CD1c-positive myeloid dendritic cell (primary cell): ENCODE measurements at regions not wholly inside any gene's neighbourhood (a gene's known extent, or its start where the extent isn't known, plus 50 kb on each side); places are given as distances from the start of the nearest gene placed in this dataset.

Experiments
- DNase-seq: peaks from one replicate; pipeline ENCODE4 v3.0.0-alpha.2; 2016; ENCODE audit errors: extremely low spot score

DNA sequence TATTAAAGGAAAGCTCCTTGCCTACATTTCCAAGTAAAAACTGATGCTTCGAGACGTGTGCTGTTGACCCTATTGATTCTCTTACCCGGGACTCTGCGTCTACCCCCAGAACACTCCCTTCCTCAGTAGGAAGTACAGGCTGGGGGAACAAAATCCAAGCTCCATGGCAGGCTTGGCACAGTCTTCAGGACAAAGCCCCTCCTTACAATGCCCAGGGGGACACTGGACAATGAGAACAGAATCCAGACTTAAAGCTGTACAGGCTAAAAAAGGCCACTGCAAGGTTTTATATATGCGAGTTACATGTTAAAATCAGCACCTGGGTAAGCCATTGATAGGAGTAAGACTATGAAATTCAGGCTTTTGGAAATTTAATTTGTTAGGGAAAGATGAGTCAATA is 250.6 kb upstream of the DAPK1 start:
- no peak for DNase-seq

DNA sequence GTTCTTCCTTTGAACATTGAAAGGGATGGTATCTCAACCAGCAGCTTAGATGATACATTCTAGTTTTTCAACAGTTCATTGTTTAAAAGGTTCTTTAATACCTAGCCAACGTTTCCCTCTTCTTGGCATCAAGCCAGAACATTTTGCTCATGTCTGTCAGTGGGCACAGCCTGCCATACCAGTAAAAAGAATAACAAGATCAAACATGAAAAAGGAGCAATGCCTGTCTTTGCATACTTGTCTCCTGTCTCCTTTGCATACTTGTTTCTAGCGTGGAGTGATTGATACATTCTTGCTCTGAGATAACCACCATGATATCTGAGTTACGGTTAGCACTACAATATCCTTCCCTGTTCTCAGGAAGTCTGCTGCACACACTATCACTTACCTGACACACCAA is 248.6 kb upstream of the DAPK1 start:
- no peak for DNase-seq

DNA sequence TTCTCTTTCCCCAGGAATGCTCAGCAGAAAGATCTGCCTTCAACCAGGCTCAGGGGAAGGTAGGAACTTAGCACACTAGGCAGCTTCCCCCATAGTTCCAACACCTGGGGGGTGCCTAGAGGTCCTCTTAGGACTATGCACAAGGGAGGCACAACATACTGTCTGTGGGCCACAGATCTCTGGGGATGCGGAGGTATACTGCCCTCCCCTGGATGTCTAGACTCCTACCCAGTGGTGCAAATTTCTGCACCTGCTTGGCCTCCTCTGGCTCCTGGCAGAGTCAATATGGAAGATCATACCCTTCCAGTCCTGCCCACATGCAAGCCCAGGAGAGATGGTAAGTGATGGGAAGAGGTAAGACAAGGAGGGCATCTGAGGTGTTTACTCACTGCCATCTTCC is 247.5 kb upstream of the DAPK1 start:
- DNase-seq = no peak

DNA sequence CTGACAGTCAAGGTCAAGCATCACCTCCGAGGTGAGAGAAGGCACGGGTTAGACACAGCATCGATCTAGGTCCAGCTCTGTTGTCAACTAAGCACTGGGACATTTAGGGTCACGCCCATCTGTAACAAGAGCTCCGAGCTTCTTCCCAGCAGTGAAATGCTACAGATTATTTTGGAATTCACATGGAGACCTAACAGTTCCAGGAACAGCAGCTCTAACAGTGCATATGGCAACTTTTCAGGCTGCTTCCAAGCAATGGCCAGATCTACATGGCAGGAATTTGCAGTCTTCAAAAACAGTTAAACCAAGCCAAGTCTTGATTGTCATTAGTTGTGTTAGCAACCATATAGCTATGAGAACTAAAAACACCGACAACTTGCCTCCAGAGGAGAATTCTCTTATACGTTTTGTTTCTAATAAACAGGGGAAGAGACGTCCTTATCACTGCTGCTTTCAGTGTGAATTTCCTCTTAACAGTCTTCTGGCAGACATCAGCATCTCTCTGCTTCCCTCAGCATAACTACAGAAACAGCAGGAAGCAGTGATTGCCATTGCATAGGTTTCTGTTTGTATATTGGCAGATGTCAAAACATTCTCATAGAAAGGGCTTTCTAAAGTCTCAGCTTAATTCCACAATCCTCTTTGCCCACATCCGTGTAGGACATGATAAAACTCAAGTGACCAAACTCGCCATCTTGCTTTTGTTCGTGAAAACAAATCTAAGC is 242.1 kb upstream of the DAPK1 start:
- no peak for DNase-seq

DNA sequence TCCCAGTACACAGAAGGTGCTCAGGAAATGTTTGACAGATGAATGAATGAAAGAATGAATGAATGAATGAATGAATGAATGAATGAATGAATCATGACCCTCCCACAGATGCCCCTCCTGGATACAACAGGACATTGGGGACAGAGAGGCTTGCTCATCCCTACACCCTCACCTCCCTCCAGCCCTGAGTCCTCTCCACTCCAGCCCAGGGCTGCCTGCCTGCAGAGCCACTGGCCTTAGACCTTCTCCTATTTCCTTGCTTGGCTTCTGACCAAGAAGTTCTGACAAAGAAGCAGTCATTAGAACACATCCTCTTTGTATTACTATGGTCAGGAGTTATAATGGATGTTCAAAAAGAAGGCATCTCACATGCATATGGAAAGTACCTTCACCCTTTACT is 240.7 kb upstream of the DAPK1 start:
- no peak for DNase-seq

DNA sequence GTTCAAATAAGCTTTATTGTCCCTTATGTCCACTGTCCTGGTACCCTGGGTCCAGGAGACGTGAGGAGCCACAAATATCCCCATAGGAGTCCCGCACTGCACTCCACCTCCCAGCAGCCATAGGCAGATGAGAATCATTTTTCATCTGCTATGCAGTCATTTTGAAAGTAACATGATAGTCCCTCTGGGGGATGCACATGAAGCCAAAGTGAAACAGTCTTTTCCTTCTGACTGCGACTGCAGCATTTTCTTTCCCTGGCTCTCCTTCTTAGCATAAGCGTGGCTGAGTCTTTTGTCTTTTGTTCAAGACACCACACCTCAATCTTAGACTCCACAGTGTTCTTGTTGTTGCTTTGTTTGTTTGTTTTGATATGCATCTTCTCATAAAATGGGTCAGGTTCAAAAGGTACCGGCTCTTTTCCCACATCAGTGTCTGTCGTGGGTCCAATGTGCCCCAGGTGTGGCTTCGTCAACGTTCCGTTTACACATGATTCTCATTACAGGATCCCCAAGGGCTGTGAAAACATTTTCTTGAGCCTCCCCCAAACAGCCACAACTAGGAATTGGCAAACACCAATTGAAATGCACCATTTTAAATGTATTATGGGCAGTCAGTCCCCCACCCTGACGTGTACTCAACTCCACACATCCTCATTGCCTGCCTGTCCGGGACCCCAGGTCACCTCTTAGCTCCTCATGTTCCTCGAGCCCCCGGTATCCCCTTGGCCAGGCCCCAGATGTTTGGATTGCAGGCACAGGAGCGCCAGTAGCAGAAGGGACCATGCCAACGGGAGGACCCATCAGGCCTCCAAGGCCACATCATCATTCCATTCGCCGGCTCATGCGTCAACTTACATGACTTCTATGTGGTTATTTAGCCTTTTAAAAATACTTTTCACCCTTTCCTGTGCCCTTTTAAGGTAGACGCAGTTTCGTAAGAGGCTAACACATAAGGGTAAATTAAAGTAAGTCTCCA is 237.8 kb upstream of the DAPK1 start:
- no peak for DNase-seq

DNA sequence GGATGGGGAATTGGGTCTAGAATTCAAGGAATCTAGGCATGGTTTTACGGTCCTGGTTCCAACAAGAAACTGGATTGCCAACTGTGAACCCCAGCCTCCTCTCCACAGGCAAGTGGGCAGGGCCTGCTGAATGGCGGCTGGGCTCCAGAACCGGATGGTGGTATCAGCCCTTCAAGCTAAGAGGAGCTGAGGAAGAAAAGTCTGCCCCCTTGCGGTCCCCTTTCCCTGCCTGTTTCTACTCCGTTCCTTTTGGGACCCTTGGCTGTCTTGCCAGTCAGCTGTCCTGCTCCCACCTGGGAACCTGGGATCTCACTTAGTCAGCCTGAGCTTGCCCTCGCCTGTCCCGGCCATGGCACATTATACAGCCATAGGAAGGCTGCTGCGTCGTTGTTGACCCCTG is 234.4 kb upstream of the DAPK1 start:
- DNase-seq = no peak

DNA sequence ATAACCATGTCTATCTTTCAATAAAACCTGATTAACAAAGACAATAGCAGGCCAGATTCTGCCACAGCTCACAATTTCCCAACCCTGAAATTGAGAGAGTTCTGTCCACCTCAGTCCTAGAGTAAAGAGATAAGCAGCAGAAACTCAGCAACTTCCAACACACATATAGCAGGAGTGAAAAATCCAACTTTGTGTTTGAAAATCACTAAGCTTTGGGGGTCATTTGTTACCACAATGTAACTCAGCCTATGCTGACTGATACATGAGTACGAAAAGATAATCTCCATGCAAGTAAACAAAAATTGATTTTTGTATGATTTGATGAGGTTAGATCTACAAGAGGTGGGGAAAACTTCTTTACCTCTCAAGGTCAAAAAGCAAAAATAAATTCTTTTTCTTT is 231.0 kb upstream of the DAPK1 start:
- DNase-seq = no peak

DNA sequence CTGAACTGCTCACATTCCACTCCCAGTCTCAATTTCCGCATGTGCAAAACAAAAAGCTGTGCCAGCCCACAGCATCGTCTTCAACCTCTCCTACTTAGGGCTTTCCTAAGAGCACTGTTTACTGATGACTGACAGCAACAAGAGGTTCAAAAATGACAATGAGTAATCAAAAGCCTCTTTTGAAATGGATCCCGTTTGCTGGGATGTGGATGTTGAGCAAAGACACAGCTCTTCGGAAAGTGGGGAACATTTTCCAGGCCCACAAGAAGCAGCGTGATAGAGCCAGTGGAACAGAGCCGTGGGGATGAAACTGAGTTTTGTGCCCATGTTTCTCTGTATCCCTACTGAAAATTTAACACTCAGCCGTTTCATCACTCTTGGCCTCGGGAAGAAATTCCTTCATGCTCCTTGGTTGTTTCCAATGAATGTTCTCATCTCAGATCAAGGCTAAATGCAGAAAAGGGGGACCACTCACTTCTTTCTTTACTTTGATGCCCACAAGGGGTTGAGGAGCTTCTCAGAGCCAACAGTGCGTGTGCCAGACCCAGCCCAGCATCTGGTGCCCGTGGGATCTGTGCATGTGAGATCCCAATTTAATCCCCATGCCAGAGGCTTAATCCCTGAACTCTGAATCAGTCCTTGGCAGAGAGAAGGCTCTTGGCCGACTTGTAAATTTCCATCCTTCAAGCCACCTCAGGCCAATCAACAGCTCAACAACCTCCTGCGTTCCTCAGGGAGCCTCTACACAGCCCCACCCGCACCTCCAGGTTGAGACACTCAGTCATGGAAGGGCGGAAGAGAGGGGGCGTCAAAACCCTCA is 230.2 kb upstream of the DAPK1 start:
- no peak for DNase-seq

DNA sequence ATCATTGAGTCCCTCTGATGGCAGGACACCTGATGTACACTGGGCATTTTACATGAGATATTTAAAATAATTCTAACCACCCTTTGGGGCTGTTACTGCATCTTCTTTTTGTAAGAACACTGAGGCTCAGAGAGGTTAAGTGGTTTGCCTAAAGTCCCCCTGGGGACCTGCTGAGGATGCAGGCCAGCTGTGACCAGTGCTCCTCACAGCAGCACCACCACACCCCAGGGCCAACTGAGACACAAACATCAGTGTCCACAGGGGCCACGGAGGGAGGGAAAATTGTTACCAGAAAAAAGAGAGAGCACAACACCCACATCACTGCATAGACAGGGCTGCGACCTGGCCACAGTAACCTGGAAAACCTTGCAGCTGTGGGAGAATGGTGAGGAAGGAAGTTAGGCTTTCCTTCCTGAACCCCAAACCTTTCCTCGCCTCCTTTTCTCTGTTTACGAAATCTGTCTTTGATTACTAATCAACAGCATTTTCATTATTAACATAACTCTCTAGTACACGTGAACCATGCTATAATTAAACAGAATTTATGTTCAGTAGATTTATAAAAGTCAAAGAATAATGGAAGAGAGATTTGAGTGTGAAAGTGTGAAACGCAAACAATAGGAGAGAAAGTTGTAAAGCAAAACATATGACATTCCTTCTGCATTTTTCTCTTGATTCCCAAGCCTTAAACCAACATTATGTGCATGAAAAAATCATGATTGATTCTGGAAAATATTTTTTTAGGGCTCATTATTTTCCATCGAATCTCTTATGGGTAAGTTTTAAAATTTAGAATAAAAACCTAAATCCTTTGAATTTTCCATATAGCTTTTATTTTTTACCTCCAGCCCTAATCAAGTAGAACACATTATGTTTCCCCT is 228.1 kb upstream of the DAPK1 start:
- DNase-seq = no peak

DNA sequence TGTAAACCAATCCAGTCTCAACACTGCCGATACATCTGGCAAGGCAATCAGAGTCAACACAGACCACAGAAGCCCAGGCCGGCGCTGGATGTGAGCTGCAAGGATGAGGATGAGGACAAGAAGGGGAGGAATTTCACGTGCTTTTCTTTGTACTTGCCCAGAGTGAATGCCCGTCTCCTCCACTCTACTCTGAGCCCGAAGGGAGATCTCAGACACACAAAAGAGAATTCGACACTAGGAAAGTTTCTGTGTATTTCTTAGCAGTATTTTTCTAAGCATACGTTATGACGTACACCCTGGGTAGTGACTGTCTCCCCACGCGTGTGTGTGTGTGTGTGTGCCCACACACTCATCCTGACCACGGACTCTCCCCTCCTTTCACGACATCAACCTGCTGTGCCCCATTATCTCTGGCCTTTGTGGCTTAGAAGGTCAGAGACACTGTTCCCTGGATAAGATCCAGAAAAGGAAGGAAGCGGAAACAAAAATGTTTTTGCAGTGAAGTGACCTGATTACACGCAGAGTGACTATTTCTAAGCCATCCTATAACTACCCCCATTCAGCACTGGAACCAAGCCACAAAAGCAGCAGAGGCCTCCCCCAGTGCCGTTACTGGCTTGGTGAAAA is 227.3 kb upstream of the DAPK1 start:
- DNase-seq = no peak

DNA sequence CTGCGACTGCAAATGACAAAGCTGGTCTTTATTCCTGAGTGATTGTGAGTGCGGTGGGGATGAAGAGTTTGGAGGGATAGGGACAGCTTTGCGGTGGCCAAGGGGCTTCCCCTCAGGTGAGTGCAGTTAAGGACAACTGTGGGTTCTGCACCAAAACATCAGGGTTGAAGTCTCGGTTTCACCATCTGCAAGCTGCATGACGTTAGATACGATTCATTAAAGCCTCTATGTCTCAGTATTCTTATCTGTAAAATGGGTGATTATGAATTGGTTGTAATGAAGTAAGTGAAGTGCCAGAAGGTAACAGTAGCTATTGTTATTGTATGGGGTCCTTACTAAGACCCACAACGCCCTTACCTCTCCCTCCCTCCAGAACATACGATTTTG is 226.8 kb upstream of the DAPK1 start:
- DNase-seq = no peak

DNA sequence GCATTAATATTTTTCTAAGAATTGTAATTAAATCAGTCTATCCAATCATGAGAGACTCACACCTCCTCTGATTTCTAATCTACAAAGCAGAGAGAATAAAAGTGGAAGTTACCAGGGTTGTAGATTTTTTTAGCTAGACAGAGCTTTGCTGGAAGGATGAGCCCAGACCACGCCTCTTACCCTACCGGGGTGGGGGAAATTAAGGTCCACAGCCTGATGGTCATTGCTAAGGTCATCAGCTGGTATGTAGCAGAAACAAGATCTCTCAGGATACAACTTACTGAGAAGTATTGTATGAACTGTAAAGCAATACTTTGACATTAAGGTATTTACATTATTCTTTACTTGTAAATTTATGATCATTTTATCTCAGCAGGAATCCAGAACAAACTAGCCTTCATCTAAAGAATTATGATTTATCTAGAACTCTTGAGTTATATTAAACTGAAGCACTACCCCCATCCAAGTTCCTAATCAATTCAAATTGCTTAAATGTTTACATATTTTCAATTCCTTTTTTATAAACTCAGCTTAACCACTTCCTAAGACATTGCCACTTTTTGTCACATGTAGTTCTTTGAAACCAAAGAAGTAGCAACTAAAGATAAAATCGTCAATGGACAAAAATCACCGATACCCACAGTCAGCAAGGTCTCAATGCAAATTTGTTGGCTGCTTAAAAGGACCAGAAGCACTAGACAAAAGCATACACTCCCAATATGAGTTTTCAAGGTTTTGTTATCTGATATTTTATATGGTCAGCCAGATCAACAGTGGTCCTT is 225.8 kb upstream of the DAPK1 start:
- no peak for DNase-seq

DNA sequence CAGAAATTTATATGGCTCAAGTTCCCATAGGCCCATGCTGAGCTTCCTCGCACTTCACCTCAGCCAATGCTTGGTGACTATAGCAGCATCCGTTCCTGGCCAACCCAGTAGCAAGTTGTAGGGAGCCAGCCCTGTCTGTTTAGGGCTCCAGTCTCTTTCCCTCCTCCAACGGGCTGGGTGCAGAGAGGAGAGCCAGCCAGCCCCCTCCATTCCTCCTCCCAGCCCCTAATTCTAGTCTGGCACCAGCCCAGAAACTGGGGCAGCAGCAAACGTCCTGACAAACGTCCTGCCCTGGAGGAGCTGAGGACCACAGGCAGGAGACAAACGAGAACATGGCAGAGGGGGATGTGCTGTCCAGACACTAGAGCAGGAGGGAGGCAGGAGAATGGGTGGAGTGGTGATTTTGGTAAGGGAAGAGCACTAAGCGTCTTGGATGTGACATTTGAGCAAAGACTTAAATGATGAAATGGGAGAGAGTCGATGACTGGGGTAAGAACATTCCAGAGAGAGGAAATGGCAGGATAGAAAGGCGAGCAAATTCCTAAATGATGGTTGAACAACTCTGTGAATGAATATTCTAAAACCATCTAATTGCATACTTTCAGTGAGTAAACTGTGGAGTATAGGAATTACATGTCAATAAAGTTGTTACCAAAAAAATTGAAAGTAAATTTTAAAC is 222.5 kb upstream of the DAPK1 start:
- no peak for DNase-seq

DNA sequence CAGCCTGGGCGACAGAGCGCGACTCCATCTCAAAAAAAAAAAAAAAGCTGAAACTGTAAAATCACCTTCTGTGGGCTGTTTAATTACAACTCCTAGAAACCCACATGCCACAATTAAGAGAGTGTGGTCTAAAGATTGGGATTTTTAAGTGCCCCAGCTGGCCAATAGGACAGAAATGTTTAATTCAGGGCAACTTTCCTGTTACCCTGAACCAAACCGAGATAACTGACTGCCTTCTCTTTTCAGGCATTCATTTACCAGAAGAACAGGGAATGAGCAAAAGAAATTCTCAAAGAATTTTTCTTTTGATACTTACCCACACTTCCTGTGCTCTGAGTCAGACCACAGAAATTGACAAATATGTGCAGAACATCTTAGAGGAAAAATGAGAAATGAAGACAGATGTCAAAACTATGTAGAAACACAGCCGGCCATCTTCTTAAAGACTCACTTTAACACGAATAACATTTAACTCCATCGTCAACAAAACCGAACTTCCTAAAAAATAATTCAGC is 221.3 kb upstream of the DAPK1 start:
- no peak for DNase-seq

DNA sequence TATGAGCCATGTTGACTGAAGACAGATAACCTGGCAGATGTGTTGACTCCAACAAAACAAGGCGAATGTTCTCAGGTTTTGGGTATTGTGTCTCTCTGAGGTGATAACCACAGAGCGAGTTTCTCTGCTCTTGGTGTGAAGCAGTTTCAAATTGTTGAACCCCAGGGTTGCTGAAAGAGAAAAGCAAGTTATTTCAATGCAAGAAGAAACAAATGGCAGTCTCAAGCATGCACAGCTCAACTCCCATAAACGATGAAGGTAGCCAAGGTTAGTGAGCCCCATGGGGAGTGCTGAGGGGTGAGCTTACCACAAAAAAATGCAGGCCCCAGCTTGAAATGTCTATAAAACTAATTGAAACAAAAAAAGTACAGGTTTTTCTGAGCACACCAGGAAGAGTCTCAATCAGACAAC is 220.8 kb upstream of the DAPK1 start:
- DNase-seq = no peak

DNA sequence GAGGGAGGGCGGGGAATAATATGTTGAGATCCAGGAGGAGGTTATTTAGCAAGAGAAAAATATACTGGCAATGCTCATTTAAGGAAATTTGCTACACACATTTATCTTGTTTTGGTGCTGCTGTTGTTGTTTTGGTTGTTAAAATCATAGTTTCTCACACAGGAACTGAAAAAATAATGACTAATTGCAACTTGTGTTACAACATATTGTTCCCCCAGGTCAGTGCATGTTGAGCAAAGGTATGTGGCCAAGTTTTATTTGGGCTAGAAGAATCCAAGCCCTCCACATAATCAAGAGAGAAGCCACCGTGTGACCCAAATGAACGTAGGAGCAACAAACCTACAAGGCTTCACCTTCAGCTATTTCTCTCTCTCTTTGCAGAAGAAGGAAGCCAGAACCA is 220.3 kb upstream of the DAPK1 start:
- no peak for DNase-seq

DNA sequence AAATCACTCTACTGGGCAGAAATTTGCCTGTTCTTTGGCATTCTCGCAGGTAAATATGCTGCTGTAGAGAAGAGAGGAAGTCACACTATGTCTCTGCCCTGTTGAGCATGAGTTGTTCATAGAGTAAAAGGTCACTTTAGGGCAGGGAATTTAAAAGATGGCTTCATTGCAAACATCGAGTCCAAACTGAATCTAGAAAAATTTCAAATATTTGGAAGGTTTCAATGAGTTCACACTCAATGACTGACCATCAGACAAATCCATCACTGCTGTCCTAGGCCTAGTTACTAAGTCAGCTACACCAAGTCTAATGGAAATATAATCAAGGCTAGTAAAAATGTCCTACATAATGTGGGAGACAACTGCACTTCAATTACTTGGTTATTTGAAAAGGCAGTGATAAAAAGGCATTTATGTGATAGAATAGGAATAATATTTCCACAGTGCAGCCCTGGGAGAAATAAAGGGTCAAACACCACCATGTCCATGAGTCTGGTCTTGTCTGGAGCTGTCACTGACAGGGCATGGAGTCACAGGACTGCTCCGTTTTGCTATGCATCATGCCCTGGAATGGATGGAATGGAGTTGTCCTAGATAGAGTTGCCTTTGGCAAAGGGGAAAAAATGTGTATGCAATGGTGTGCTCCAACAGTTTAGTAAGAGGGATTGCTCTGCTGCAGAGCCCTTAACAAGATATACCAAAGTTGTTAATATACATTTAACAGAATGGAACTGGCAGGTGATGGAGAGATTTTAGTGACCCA is 218.5 kb upstream of the DAPK1 start:
- DNase-seq = no peak
